NCI-H345 (cell line): ENCODE measurements at regions not wholly inside any gene's neighbourhood (a gene's known extent, or its start where the extent isn't known, plus 50 kb on each side); places are given as distances from the start of the nearest gene placed in this dataset.
"Not testable (repeated sequence)": the region's sequence is repeated elsewhere in the genome, so short reads cannot be mapped to it uniquely, and the experiment has no call there.

ENCODE experiments used
- DNase-seq: peaks from one replicate; lab custom pipeline; 2025; lab: John Stamatoyannopoulos, UW

GRCh38 chr12:67456431-67456901 lies 187.3 kb downstream of the CAND1 start:
- peak; percentile 13 for DNase-seq

GRCh38 chr12:67457136-67457535 lies 188.0 kb downstream of the CAND1 start:
- no peak for DNase-seq

- DNase-seq = no peak
Measured at GRCh38 chr12:67457778-67458665, 188.9 kb downstream of the CAND1 start.

- DNase-seq = no peak
Measured at GRCh38 chr12:67459173-67459572, 189.4 kb upstream of the DYRK2 start.

- DNase-seq = no peak
Measured at GRCh38 chr12:67459578-67459977, 189.0 kb upstream of the DYRK2 start.

- no peak for DNase-seq
Measured at GRCh38 chr12:67460388-67460787, 188.2 kb upstream of the DYRK2 start.

GRCh38 chr12:67468549-67469245 lies 179.8 kb upstream of the DYRK2 start:
- no peak for DNase-seq

GRCh38 chr12:67469666-67470065 lies 178.9 kb upstream of the DYRK2 start:
- no peak for DNase-seq

- DNase-seq = no peak
Measured at GRCh38 chr12:67471810-67472209, 176.7 kb upstream of the DYRK2 start.

- DNase-seq = peak; percentile 80
Measured at GRCh38 chr12:67472539-67472938, 176.0 kb upstream of the DYRK2 start.

- DNase-seq = no peak
Measured at GRCh38 chr12:67474934-67475620, 173.5 kb upstream of the DYRK2 start.

GRCh38 chr12:67475725-67476124 lies 172.8 kb upstream of the DYRK2 start:
- no peak for DNase-seq

- DNase-seq = no peak
Measured at GRCh38 chr12:67477681-67478265, 170.8 kb upstream of the DYRK2 start.

GRCh38 chr12:67482751-67483661 lies 165.5 kb upstream of the DYRK2 start:
- peak; percentile 69 for DNase-seq

- DNase-seq = no peak
Measured at GRCh38 chr12:67483871-67484554, 164.5 kb upstream of the DYRK2 start.

GRCh38 chr12:67484791-67485480 lies 163.6 kb upstream of the DYRK2 start:
- no peak for DNase-seq

- no peak for DNase-seq
Measured at GRCh38 chr12:67486671-67487070, 161.9 kb upstream of the DYRK2 start.

GRCh38 chr12:67488349-67488748 lies 160.2 kb upstream of the DYRK2 start:
- DNase-seq = not testable (repeated sequence)

- no peak for DNase-seq
Measured at GRCh38 chr12:67489007-67489406, 159.5 kb upstream of the DYRK2 start.

GRCh38 chr12:67496581-67496980 lies 152.0 kb upstream of the DYRK2 start:
- DNase-seq = no peak
